Tibial artery (tissue), 4 donors: ENCODE measurements at regions not wholly inside any gene's neighbourhood (a gene's known extent, or its start where the extent isn't known, plus 50 kb on each side); places are given as distances from the start of the nearest gene placed in this dataset.

Experiments used
- DNase-seq, 2 donors: peaks; one replicate each; pipeline ENCODE4 v3.0.0-alpha.2; 2019
- H3K27ac ChIP-seq, 2 donors: fragments of 200-600 bp; sonication (generic) in 1 of 2; 1 replicate in 1 of 2; 2 replicates in 1 of 2; pipeline ENCODE4 v1.5.1; 2018 to 2019; ENCODE audit warnings: mild to moderate bottlenecking in 1 of 2
- H3K27me3 ChIP-seq, 2 donors: fragments of 200-600 bp; sonication (generic) in 1 of 2; one replicate each; pipeline versions ENCODE4 v1.5.1 to v1.6.0; 2016 to 2019
- H3K36me3 ChIP-seq, 3 donors: fragments of 200-600 bp; sonication (generic) in 2 of 3; one replicate each; pipeline ENCODE4 v1.5.1; 2016 to 2019; ENCODE audit warnings: mild to moderate bottlenecking in 2 of 3
- H3K4me1 ChIP-seq, 4 donors: fragments of 200-600 bp; sonication (generic) in 2 of 4; 1 replicate in 3 of 4; 2 replicates in 1 of 4; pipeline ENCODE4 v1.5.1; 2016 to 2019
- H3K4me3 ChIP-seq, 2 donors: fragments of 200-600 bp; sonication (generic) in 1 of 2; 1 replicate in 1 of 2; 2 replicates in 1 of 2; pipeline ENCODE4 v1.5.1; 2018 to 2019; ENCODE audit warnings: mild to moderate bottlenecking in 2 of 2
- H3K9me3 ChIP-seq, 3 donors: fragments of 200-600 bp; sonication (generic) in 1 of 3; one replicate each; pipeline ENCODE4 v1.5.1; 2016 to 2019
- intact Hi-C: fragments of 100-400 bp; cut with DNase I; formaldehyde crosslinking; loops from one replicate; pipeline ENCODE4 v1.15.0; 2023; ENCODE audit warnings: low total_unique reads
- TF ChIP-seq, protein P1 (sequence below), 2 experiments: fragments of 200-600 bp in 1 of 2; fragments of 450-650 bp in 1 of 2; IDR thresholded peaks; one replicate each; pipeline ENCODE4 v1.5.1; 2017 to 2019; ENCODE audit warnings: antibody characterized with exemption in 2 of 2, mild to moderate bottlenecking in 1 of 2, moderate library complexity in 1 of 2

DNA sequence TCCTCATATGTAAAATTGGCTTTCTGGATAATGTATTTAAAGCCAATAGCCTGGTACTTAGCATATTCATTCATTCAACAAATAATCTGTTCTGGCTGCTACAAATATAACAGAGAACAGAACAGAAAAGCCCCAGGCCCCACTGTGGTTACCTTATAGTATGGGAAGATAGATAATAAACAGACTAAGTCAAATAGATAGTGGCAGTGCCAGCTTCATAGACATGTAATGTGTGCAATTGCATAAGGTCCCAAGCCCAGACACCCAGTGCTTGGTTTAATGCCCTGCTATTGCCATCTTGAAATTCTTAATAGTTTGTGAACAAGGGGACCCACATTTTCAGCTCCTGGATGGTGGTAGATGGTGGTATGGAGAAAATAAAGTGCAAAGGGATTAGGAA, 320.2 kb upstream of the USP15 start:
- Histone ChIP-seq H3K36me3 (no peaks in the 10 kb centered on the region), H3K27ac (no peak overlapping the region), H3K4me1 (no peaks in the 10 kb centered on the region), H3K9me3 (no peaks in the 10 kb centered on the region), H3K27me3 (no peaks in the 10 kb centered on the region), H3K4me3 (no peak overlapping the region)
- no peak for DNase-seq
- TF ChIP-seq, protein P1, sequence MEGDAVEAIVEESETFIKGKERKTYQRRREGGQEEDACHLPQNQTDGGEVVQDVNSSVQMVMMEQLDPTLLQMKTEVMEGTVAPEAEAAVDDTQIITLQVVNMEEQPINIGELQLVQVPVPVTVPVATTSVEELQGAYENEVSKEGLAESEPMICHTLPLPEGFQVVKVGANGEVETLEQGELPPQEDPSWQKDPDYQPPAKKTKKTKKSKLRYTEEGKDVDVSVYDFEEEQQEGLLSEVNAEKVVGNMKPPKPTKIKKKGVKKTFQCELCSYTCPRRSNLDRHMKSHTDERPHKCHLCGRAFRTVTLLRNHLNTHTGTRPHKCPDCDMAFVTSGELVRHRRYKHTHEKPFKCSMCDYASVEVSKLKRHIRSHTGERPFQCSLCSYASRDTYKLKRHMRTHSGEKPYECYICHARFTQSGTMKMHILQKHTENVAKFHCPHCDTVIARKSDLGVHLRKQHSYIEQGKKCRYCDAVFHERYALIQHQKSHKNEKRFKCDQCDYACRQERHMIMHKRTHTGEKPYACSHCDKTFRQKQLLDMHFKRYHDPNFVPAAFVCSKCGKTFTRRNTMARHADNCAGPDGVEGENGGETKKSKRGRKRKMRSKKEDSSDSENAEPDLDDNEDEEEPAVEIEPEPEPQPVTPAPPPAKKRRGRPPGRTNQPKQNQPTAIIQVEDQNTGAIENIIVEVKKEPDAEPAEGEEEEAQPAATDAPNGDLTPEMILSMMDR (IDR thresholded peaks at IDR 0.05), result no peak
- intact Hi-C loops, result no loop called here

GRCh38 chr12:61956545-61956944, 303.7 kb upstream of the USP15 start:
- intact Hi-C loops, result no loop called here
- DNase-seq, result no peak
- H3K9me3 ChIP-seq, result no peaks in the 10 kb centered on the region
- H3K4me1 ChIP-seq, result no peaks in the 10 kb centered on the region
- H3K4me3 ChIP-seq, result no peak overlapping the region
- TF ChIP-seq, protein P1 (IDR thresholded peaks at IDR 0.05), result no peak
- no peaks in the 10 kb centered on the region for H3K36me3 ChIP-seq
- H3K27ac ChIP-seq, result no peak overlapping the region
- no peaks in the 10 kb centered on the region for H3K27me3 ChIP-seq

- TF ChIP-seq, protein P1 (IDR thresholded peaks at IDR 0.05), result no peak
- Histone ChIP-seq H3K4me1 (no peaks in the 10 kb centered on the region), H3K27ac (no peak overlapping the region), H3K36me3 (no peaks in the 10 kb centered on the region), H3K4me3 (no peak overlapping the region), H3K9me3 (no peaks in the 10 kb centered on the region), H3K27me3 (no peaks in the 10 kb centered on the region)
- intact Hi-C loops, result no loop called here
- no peak for DNase-seq
These were observed 285.7 kb upstream of the USP15 start for GRCh38 chr12:61974461-61974860.

DNA sequence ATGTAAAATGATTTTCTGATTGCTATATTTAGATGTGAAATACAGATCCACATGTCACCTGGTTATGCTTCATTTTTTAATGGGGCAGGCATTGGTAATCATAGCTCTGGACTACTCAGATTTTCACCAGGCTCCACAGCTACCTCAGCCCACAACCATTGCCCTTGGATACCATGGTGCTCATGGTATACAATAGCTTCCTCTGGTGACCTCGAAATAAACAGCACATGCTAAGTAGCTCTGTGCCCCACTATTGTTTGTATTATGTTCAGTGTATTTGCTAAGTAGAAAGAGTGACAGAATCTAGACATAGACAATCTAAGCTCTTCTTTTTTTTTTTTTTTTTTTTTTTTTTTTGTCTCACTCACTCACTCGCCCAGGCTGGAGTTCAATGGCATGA, 274.4 kb upstream of the USP15 start:
- no peaks in the 10 kb centered on the region for H3K4me1 ChIP-seq
- H3K27ac ChIP-seq, result no peak overlapping the region
- H3K36me3 ChIP-seq, result no peaks in the 10 kb centered on the region
- H3K9me3 ChIP-seq, result no peaks in the 10 kb centered on the region
- no peaks in the 10 kb centered on the region for H3K27me3 ChIP-seq
- no peak overlapping the region for H3K4me3 ChIP-seq
- intact Hi-C loops, result no loop called here
- no peak for DNase-seq
- TF ChIP-seq, protein P1 (IDR thresholded peaks at IDR 0.05), result no peak

GRCh38 chr12:61987173-61987572, 273.0 kb upstream of the USP15 start:
- H3K4me3 ChIP-seq, result no peak overlapping the region
- H3K27ac ChIP-seq, result no peak overlapping the region
- H3K4me1 ChIP-seq, result no peaks in the 10 kb centered on the region
- H3K9me3 ChIP-seq, result no peaks in the 10 kb centered on the region
- TF ChIP-seq, protein P1 (IDR thresholded peaks at IDR 0.05), result no peak
- no peaks in the 10 kb centered on the region for H3K36me3 ChIP-seq
- intact Hi-C loops, result no loop called here
- no peak for DNase-seq
- H3K27me3 ChIP-seq, result no peaks in the 10 kb centered on the region

GRCh38 chr12:61991661-61992060, 268.5 kb upstream of the USP15 start:
- intact Hi-C loops, result no loop called here
- DNase-seq, result no peak
- Histone ChIP-seq H3K9me3 (no peaks in the 10 kb centered on the region), H3K27ac (no peak overlapping the region), H3K4me3 (no peak overlapping the region), H3K27me3 (no peaks in the 10 kb centered on the region), H3K36me3 (no peaks in the 10 kb centered on the region), H3K4me1 (no peaks in the 10 kb centered on the region)
- TF ChIP-seq, protein P1 (IDR thresholded peaks at IDR 0.05), result no peak
